Calu3 (cell line): ENCODE measurements at regions not wholly inside any gene's neighbourhood (a gene's known extent, or its start where the extent isn't known, plus 50 kb on each side); places are given as distances from the start of the nearest gene placed in this dataset.

ENCODE experiments used
- BruUV-seq: library from RNA; stranded (reverse); fragments of 400-500 nt; replicated peaks from 2 replicates; lab custom pipeline; 2021; lab: Mats Ljungman, UMichigan
- CTCF ChIA-PET: fragments of 300-600 bp; sonication (Branson Sonifier 250); formaldehyde crosslinking; loops from one replicate; lab custom pipeline; 2022; ENCODE audit warnings: antibody characterized with exemption; lab: Charles Lee
- DNase-seq: peaks from one replicate; pipeline ENCODE4 v3.0.0; 2022
- H3K27ac Mint-ChIP-seq: one replicate; pipeline ENCODE4 v1.8.0; 2022; ENCODE audit warnings: mixed read lengths; ENCODE audit not compliant: unreplicated experiment
- H3K27me3 Mint-ChIP-seq: one replicate; pipeline ENCODE4 v1.8.0; 2022; ENCODE audit warnings: mixed read lengths; ENCODE audit not compliant: unreplicated experiment
- H3K36me3 Mint-ChIP-seq: one replicate; pipeline ENCODE4 v1.8.0; 2022; ENCODE audit warnings: mild to moderate bottlenecking, moderate library complexity, mixed read lengths; ENCODE audit not compliant: insufficient read depth, unreplicated experiment
- H3K4me1 Mint-ChIP-seq: one replicate; pipeline ENCODE4 v1.8.0; 2022; ENCODE audit warnings: mild to moderate bottlenecking, low read depth, mixed read lengths; ENCODE audit not compliant: unreplicated experiment
- H3K4me3 Mint-ChIP-seq: one replicate; pipeline ENCODE4 v1.8.0; 2022; ENCODE audit warnings: mild to moderate bottlenecking, low read depth, moderate library complexity, mixed read lengths; ENCODE audit not compliant: unreplicated experiment
- H3K9me3 Mint-ChIP-seq: one replicate; pipeline ENCODE4 v1.8.0; 2022; ENCODE audit warnings: low read depth, mixed read lengths; ENCODE audit not compliant: unreplicated experiment
- intact Hi-C: fragments of 100-400 bp; cut with micrococcal nuclease; formaldehyde crosslinking; loops from one replicate; pipeline ENCODE4 v1.10.0; 2022; ENCODE audit not compliant: unreplicated experiment
- TF ChIP-seq, protein P1 (sequence below): fragments of 200-600 bp; IDR thresholded peaks from one replicate; pipeline ENCODE4 v1.8.0; 2022; ENCODE audit warnings: antibody characterized with exemption; ENCODE audit not compliant: unreplicated experiment

DNA sequence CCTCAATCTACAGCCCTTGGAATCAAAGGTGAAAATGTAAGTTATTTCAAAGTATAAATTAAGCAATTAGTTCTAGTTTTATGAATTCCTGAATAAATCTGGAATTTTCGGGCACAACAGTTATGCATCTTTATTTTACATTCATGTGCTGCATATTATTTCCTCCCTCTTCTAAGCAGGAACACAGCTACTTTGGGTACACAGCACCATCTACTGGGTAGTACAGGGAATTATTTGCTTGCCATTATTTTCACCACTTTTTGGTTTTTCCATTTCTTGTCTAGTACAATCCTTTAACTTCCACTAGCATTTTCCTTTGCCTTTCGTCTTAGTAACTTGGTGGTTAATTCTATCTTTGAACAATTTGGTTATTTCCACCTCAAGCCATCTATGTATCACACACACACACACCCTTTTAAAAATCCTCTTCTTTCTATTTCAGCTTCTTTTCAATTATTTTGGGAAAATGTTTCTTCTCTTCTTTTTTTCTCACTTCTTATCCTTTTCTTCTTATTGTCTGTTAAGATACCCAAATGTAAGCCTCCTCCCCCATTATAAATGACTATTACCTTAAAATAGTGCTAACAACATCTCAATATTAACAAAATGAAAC lies 451.0 kb downstream of the MFSD1 start:
- peak; percentile 58 for DNase-seq
- Mint-ChIP-seq H3K27ac (no peak overlapping the region), H3K9me3 (no peaks in the 10 kb centered on the region), H3K4me3 (no peak overlapping the region), H3K4me1 (peaks cover 24% of the 10 kb centered on the region), H3K36me3 (no peaks in the 10 kb centered on the region), H3K27me3 (peaks cover 14% of the 10 kb centered on the region)
- TF ChIP-seq, protein P1, sequence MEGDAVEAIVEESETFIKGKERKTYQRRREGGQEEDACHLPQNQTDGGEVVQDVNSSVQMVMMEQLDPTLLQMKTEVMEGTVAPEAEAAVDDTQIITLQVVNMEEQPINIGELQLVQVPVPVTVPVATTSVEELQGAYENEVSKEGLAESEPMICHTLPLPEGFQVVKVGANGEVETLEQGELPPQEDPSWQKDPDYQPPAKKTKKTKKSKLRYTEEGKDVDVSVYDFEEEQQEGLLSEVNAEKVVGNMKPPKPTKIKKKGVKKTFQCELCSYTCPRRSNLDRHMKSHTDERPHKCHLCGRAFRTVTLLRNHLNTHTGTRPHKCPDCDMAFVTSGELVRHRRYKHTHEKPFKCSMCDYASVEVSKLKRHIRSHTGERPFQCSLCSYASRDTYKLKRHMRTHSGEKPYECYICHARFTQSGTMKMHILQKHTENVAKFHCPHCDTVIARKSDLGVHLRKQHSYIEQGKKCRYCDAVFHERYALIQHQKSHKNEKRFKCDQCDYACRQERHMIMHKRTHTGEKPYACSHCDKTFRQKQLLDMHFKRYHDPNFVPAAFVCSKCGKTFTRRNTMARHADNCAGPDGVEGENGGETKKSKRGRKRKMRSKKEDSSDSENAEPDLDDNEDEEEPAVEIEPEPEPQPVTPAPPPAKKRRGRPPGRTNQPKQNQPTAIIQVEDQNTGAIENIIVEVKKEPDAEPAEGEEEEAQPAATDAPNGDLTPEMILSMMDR = peak; percentile 95
- intact Hi-C loops = loop anchor here (1.0 to 10.0 kb wide), 6 partner anchors 95 to 598 kb away; no protein-coding TSS in a partner anchor
- CTCF ChIA-PET = interaction anchor here (0.6 to 3.1 kb wide), 13 partner anchors 53 to 1598 kb away, joined by 3 to 22 read pairs (median 6); no protein-coding TSS in a partner anchor
- no TSS peak for BruUV-seq

DNA sequence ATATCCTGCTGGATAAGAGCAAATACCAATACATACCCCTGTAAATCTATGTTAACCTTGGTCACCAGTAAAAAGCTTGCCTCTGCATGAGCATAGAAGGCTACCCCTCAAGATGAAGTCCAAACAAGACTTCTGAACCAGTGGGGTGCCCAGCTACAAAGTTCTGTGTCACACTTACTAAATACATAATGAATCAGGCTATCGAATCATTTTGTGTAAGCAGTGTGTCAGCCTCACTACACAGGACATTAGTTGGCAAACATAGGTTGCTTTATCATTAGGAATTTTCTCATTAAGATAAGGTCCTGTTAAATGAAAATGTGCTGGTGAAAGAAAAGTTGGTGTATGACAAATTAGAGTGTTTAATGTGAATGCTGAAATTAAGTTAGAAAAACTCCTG lies 452.0 kb downstream of the MFSD1 start:
- CTCF ChIA-PET = interaction anchor here (0.6 to 3.1 kb wide), 4 partner anchors 47 to 336 kb away, joined by 3 to 22 read pairs (median 12); no protein-coding TSS in a partner anchor

DNA sequence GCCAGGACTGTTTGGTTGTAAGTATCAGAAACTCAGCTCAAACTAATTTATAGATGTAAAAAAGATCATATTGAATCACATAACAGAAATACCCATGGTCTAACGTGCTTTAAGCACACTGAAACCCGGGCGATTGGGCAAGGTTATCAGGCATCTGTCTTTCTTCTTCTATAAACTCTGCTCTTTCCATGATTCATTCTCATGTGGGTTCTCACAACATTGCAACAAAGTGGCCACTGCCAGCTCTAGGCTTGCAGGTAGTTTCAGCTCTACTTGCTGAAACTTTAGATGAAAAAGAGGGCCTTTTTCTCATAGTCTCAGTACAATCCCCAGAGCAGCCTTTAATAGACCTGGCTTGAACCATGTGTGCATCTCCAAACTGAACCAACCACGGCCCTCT lies 456.1 kb downstream of the MFSD1 start:
- Mint-ChIP-seq H3K4me3 (no peak overlapping the region), H3K27me3 (peaks cover 27% of the 10 kb centered on the region), H3K9me3 (no peaks in the 10 kb centered on the region), H3K27ac (no peak overlapping the region), H3K4me1 (peaks cover 7% of the 10 kb centered on the region), H3K36me3 (no peaks in the 10 kb centered on the region)
- DNase-seq = no peak
- intact Hi-C loops = loop anchor here (10.0 kb wide), 1 partner anchor 603 kb away; no protein-coding TSS in a partner anchor
- TF ChIP-seq, protein P1 = no peak
- no TSS peak for BruUV-seq
- CTCF ChIA-PET = interaction anchor here (2.2 kb wide), 1 partner anchor 340 kb away, joined by 7 read pairs; no protein-coding TSS in a partner anchor

More for the DNA sequence above, 452.0 kb downstream of the MFSD1 start:
- no peak for DNase-seq
- Mint-ChIP-seq H3K27me3 (peaks cover 14% of the 10 kb centered on the region), H3K27ac (no peak overlapping the region), H3K36me3 (no peaks in the 10 kb centered on the region), H3K4me3 (no peak overlapping the region), H3K9me3 (no peaks in the 10 kb centered on the region), H3K4me1 (peaks cover 24% of the 10 kb centered on the region)
- TF ChIP-seq, protein P1 = no peak
- no TSS peak for BruUV-seq
- intact Hi-C loops = loop anchor here (2.0 to 10.0 kb wide), 3 partner anchors 162 to 599 kb away; no protein-coding TSS in a partner anchor

DNA sequence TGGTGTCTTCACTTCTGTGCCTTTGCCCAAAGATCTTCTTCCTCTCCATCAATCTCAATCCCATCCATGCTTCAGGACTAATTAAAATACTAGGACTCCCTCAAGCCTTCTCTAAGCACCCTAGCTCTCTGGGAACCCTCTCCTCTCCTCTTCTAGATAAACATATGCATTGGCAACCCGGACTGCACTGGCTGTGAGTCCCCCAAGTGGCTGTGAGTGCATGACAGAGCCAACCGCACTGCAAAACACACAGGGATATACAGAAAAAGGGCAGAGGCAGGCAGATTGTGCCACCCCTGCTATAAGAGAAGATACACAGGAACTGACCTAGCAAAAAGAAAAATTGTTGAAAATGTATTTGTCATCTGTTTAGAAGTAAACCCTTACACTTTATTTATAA lies 457.1 kb downstream of the MFSD1 start:
- H3K4me1 Mint-ChIP-seq = no peaks in the 10 kb centered on the region
- H3K4me3 Mint-ChIP-seq = no peak overlapping the region
- no peaks in the 10 kb centered on the region for H3K36me3 Mint-ChIP-seq
- TF ChIP-seq, protein P1 = no peak
- peaks cover 27% of the 10 kb centered on the region for H3K27me3 Mint-ChIP-seq
- no peak overlapping the region for H3K27ac Mint-ChIP-seq
- no peaks in the 10 kb centered on the region for H3K9me3 Mint-ChIP-seq
- CTCF ChIA-PET = interaction anchor here (0.6 to 3.9 kb wide), 6 partner anchors 95 to 604 kb away, joined by 3 to 34 read pairs (median 4); no protein-coding TSS in a partner anchor
- no peak for DNase-seq
- no TSS peak for BruUV-seq
- intact Hi-C loops = loop anchor here (10.0 kb wide), 1 partner anchor 604 kb away; no protein-coding TSS in a partner anchor
